ENCODE measurements at regions not wholly inside any gene's neighbourhood (a gene's known extent, or its start where the extent isn't known, plus 50 kb on each side); places are given as distances from the start of the nearest gene placed in this dataset.

DNA sequence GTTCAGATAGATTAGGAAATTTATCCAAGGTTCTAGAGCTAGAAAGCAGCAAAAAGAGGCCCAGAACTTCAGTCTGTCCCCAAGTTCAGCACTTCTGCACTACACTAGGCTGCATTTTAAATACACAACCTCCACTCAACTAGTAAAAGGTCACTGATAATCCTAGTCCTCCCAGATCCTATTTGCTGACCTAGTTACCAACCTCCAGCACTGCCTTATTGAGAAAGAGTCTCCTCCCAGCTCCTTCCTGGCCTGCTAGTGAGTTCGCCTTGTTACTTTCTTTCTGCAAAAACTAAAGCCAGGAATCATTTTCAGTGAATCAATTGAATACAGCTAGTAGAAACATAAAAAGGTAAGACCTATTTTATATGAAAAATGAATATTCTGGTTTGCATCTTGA is 84.1 kb upstream of the ZNF800 start:
- TF ChIP-seq, protein P1, sequence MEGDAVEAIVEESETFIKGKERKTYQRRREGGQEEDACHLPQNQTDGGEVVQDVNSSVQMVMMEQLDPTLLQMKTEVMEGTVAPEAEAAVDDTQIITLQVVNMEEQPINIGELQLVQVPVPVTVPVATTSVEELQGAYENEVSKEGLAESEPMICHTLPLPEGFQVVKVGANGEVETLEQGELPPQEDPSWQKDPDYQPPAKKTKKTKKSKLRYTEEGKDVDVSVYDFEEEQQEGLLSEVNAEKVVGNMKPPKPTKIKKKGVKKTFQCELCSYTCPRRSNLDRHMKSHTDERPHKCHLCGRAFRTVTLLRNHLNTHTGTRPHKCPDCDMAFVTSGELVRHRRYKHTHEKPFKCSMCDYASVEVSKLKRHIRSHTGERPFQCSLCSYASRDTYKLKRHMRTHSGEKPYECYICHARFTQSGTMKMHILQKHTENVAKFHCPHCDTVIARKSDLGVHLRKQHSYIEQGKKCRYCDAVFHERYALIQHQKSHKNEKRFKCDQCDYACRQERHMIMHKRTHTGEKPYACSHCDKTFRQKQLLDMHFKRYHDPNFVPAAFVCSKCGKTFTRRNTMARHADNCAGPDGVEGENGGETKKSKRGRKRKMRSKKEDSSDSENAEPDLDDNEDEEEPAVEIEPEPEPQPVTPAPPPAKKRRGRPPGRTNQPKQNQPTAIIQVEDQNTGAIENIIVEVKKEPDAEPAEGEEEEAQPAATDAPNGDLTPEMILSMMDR (IDR thresholded peaks at IDR 0.05): no peak

DNA sequence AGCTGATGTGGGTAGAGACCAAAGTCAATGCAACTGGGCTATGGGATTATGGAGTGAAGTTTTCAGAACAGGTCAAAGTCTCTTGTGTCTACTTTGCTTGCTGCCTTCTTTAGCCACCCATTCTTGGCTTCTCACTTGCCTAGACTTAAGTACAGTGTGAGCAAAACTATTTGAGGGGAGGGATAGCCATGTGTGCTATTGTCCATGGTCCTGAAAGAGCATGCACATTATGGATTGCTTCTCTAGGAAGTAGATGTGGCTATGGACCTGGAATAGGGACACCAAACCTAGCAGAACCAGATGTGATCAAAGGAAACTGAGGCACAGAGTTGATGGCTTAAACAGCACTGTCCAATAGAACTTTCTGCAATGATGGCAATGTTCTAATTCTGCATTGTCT is 81.9 kb upstream of the ZNF800 start:
- TF ChIP-seq, protein P1 (IDR thresholded peaks at IDR 0.05): no peak

DNA sequence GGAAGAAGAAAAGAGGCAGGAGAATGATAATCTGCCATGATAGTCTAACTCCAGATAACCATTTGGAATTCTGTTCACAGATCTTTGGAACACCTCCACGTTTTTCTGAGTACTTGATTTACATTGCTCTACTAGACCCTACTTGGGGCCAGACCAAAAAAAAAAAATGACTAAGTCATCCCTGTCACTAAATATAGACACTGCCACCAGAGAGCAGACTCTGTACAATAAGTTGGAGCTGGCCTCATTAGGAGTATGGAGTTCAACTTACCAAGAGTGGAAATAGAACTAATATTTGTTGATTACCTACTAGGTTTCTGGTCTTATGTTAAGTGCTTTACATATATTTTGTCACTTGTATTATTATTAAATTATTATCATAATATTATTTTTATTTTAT is 80.9 kb upstream of the ZNF800 start:
- TF ChIP-seq, protein P1 (IDR thresholded peaks at IDR 0.05): no peak

DNA sequence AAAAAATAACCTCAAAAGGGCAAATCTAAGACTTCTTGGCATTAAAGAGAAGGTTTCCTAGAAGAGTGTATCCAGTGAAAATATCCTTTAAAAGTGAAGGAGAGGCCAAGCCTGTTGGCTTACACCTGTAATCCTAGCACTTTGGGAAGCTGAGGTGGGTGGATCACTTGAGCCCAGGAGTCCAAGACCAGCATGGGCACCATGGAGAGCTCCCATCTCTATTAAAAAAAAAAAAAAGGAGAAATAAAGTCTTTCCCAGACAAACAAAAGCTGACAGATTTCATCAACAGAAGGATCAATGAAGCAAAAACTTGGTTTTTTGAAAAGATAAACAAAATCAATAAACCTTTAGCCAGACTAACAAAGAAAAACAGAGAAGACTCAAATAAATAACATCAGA is 67.6 kb upstream of the ZNF800 start:
- TF ChIP-seq, protein P1 (IDR thresholded peaks at IDR 0.05): no peak

DNA sequence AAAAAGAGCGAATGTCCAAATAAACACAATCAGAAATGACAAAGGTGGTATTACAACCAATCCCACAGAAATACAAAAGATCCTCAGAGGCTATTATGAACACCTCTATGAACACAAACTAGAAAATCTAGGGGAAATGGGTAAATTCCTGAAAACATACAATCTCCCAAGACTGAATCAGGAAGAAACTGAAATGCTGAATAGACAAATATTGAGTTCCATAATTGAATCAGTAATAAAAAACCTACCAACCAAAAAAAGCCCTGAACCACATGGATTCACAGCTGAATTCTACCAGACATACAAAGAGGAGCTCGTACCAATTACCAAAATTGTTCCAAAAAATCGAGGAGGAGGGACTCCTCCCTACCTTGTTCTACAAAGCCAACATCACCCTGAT is 56.1 kb upstream of the ZNF800 start:
- TF ChIP-seq, protein P1 (IDR thresholded peaks at IDR 0.05): no peak

DNA sequence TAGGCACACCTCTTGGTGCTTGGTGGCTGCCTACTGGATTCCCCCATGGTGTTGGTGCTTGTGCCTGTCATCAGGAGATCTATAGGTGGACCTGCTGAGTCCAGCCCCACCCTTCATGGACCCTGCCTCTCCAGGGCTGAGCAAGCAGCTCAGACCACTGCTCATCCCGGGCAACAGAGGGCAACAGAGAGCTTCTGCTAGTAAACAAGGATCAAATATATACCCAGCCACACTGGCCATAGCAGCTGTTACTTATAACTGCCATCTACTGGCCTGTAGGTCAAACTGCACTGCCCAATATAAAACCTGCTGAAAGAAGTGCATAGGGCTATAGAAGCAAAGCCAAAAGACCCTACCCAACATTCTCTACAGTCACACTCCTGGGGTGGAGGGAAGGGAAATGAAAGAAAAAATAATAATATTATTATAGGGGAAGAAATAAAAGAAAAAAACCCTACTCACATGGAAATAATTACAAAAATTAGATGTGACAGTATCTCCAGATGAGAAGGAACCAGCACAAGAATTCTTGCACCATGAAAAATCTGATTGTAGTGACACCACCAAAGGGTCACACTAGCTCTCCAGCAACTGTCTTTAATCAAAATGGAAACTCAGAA is 54.9 kb upstream of the ZNF800 start:
- TF ChIP-seq, protein P1 (IDR thresholded peaks at IDR 0.05): peak; percentile 95

DNA sequence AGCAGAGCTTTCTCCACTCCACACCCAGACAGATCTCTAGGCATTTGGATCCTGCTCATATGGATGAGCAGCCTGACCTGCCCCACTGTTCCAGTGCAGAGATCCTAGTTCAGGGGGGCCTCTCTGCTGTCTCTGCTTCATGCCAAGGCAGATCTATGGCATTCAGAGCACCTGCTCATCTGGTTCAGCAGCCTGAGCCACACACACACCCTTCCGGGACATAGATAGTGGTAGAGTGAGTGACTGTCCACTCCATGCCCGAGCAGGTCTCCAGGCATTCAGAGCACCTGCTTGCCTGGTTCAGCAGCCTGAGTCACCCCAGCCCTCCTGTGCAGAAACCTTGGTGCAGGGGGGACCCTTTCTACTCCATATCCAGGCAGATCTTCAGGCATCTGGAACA is 54.3 kb upstream of the ZNF800 start:
- TF ChIP-seq, protein P1 (IDR thresholded peaks at IDR 0.05): no peak

All from LNCAP (cell line).